GM21786 (cell line): ENCODE measurements at regions not wholly inside any gene's neighbourhood (a gene's known extent, or its start where the extent isn't known, plus 50 kb on each side); places are given as distances from the start of the nearest gene placed in this dataset.

Experiments
- ATAC-seq: cut with Tn5 transposase; IDR thresholded peaks from one replicate; pipeline ENCODE4 v1.9.1; 2021; ENCODE audit not compliant: unreplicated experiment

DNA sequence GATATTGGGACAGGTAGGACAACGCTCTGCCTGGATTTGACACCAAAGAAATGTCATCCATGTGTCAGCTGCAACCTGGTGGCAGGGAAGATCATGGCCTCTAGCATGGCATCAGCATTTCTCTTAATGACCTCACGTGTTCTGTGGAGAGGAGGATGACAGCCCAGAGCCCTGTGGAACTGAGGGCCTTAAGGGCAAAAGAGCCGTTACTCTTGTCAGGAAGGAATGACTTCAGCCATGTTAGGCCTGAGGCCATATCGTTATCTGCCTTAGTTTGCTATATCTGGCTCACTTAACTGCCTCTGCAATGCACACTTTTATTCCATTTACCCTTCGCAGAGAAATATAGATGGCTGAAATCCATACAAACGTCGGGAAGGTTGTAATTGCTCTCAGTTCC, 83.2 kb upstream of the PBX1 start:
- no peak for ATAC-seq

DNA sequence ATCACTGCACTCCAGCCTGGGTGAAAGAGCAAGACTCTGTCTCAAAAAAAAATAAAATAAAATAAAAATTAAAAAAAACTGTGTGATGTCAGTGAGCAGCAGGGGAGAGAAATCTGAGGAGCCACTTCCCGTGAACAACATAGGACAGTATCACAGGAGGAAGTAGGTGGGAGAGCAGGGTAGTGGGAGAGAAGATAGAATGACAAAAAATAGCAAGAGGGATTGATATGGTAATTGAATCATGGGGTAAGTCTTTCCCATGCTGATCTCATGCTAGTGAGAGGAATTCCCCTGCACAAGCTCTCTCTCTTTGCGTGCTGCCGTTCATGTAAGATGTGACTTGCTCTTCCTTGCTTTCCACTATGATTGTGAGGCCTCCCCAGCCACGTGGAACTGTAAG, 81.6 kb upstream of the PBX1 start:
- ATAC-seq = no peak

- ATAC-seq = no peak
Observed at GRCh38 chr1:164479242-164479641, 79.7 kb upstream of the PBX1 start.

GRCh38 chr1:164480285-164480907, 78.6 kb upstream of the PBX1 start:
- no peak for ATAC-seq

GRCh38 chr1:164495905-164496304, 63.1 kb upstream of the PBX1 start:
- no peak for ATAC-seq

DNA sequence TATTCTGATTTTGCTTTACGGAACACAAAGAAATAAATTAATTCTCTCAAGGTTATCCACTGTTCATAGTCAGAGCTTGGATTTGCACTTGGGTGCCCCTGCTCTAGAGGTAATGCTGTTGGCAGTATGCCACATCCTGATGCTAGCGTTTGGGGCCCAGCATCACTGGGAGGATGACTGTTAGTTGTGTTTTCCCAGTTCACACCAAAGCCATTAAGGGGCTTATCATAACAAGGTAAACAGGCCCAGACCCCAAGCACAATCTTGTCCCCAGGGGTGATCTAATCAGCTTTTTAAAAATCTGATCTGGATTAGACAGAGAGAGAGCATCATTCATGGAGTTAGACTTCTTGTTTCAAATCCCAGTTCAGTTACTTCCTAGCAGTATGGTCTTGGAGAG, 60.2 kb upstream of the PBX1 start:
- ATAC-seq = no peak

GRCh38 chr1:164504749-164505148, 54.2 kb upstream of the PBX1 start:
- no peak for ATAC-seq
